Activated T-cell treated with anti-CD3 and anti-CD28 coated beads, Interleukin-2, amount 50 U/mL, for 72 hours (primary cell): ENCODE measurements at regions not wholly inside any gene's neighbourhood (a gene's known extent, or its start where the extent isn't known, plus 50 kb on each side); places are given as distances from the start of the nearest gene placed in this dataset.

Experiments
- ATAC-seq, 2 donors: fragments of 150-1000 bp; cut with Tn5 transposase; replicated peaks in 1 of 2; 2 replicates each; pipeline ENCODE4 v1.10.0; 2021; ENCODE audit warnings: moderate library complexity in 2 of 2, mild to moderate bottlenecking in 1 of 2
- DNase-seq, 2 donors: peaks; one replicate each; pipeline ENCODE4 v3.0.0; 2021 to 2022; ENCODE audit warnings: mixed read lengths in 1 of 2
- H3K27ac Mint-ChIP-seq: one replicate; pipeline ENCODE4 v1.8.0; 2022; ENCODE audit warnings: mild to moderate bottlenecking, moderate library complexity, mixed read lengths
- H3K27me3 Mint-ChIP-seq: one replicate; pipeline ENCODE4 v1.8.0; 2022; ENCODE audit warnings: low read depth, mixed read lengths
- H3K36me3 Mint-ChIP-seq, 2 donors: one replicate each; pipeline ENCODE4 v1.8.0; 2022; ENCODE audit warnings: mixed read lengths in 2 of 2, mild to moderate bottlenecking in 1 of 2; ENCODE audit not compliant: insufficient read depth in 2 of 2
- H3K4me1 Mint-ChIP-seq: one replicate; pipeline ENCODE4 v1.8.0; 2022; ENCODE audit warnings: low read depth, mixed read lengths
- H3K4me3 Mint-ChIP-seq, 2 donors: one replicate each; pipeline ENCODE4 v1.8.0; 2022; ENCODE audit warnings: mild to moderate bottlenecking in 2 of 2, mixed read lengths in 2 of 2, moderate library complexity in 2 of 2
- H3K9me3 Mint-ChIP-seq, 2 donors: one replicate each; pipeline ENCODE4 v1.8.0; 2022; ENCODE audit warnings: mixed read lengths in 2 of 2

DNA sequence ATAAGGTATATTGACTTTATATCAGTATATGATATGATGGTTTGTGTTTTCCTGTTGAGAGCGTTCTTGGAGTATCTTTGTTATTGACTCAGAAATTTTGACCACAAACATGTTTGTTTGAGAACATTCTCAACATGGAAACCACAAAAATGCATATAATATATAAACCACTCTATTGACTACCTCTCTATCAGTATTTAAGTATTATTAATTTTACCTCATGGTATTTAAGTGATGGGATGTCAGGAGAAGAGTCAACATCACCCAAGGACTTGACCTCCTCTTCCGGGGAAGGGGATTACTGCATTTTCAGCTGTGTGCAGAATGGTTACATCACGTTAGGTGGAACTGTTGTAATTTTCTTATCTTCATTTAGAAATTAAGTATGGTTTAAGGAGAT lies 54.3 kb upstream of the PUDP start:
- Mint-ChIP-seq H3K36me3 (no peaks in the 10 kb centered on the region), H3K9me3 (no peaks in the 10 kb centered on the region), H3K27ac (no peak overlapping the region), H3K4me3 (no peak overlapping the region), H3K27me3 (peaks cover 6% of the 10 kb centered on the region), H3K4me1 (no peaks in the 10 kb centered on the region)
- ATAC-seq (no peak), DNase-seq (no peak)

DNA sequence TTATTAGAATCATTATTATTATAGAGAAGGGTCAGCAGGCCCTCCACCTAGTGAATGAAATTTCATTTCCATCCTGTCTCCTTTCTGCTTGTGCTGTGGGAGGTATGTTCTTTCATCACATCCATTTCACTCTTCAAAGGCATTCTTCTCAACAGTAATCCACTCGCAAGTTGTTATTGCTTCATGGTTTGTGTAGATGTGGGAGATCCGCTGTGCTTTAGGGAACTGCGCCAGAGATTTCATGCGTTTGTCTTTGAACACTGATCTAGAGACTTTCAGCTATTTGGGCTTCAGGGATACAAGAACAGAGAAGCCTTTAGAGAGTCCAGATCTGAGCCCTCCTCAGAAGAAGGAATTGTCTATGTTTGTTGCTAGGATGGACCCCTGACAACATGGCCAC lies 53.5 kb upstream of the PUDP start:
- DNase-seq (no peak), ATAC-seq (no peak)
- Mint-ChIP-seq H3K4me3 (no peak overlapping the region), H3K36me3 (no peaks in the 10 kb centered on the region), H3K4me1 (no peaks in the 10 kb centered on the region), H3K9me3 (no peaks in the 10 kb centered on the region), H3K27me3 (peaks cover 6% of the 10 kb centered on the region), H3K27ac (no peak overlapping the region)

DNA sequence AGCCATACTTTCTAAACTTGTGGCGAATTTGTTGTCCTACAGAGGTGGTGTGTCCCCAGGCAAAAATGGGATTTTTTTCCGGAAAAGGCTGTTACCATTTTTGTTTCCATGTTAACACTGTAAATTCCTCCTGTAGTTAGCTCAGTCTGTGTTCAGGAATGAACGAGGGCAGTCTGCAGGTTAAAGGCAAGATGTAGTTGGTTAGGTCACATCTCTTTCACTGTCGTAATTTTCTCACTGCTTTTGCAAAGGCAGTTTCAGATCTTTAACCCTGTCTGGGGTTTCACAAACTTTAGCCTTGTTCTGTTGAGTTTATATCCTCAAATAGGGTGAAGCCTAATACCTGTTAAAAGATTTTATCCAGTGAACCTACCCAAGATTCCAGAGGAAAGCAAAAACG lies 50.5 kb upstream of the PUDP start:
- H3K4me1 Mint-ChIP-seq = no peaks in the 10 kb centered on the region
- no peak overlapping the region for H3K27ac Mint-ChIP-seq
- no peaks in the 10 kb centered on the region for H3K9me3 Mint-ChIP-seq
- no peak for DNase-seq
- no peak for ATAC-seq
- no peaks in the 10 kb centered on the region for H3K27me3 Mint-ChIP-seq
- no peaks in the 10 kb centered on the region for H3K36me3 Mint-ChIP-seq
- H3K4me3 Mint-ChIP-seq = no peak overlapping the region
